H1 (cell line): ENCODE measurements at regions not wholly inside any gene's neighbourhood (a gene's known extent, or its start where the extent isn't known, plus 50 kb on each side); places are given as distances from the start of the nearest gene placed in this dataset.

Source experiments
- CTCF ChIP-seq, 3 experiments: IDR thresholded peaks; 1 replicate in 2 of 3; 2 replicates in 1 of 3; pipeline versions ENCODE4 v1.5.1 to v1.6.1; 2011; ENCODE audit warnings: low read length in 3 of 3, mild to moderate bottlenecking in 3 of 3, inconsistent platforms in 2 of 3, low read depth in 1 of 3, moderate library complexity in 1 of 3; ENCODE audit not compliant: insufficient read depth in 1 of 3; ENCODE audit errors: control extremely low read depth in 1 of 3
- EP300 ChIP-seq, 2 experiments: IDR thresholded peaks; 1 replicate in 1 of 2; 2 replicates in 1 of 2; pipeline ENCODE4 v1.6.1; 2011 to 2012; ENCODE audit warnings: low read depth in 2 of 2, low read length in 2 of 2, mild to moderate bottlenecking in 2 of 2, borderline replicate concordance in 1 of 2, inconsistent platforms in 1 of 2, moderate library complexity in 1 of 2
- EZH2 ChIP-seq: fragments of 200-600 bp; sonication (generic); IDR thresholded peaks from 2 replicates; pipeline ENCODE4 v1.7.1; 2012; ENCODE audit warnings: low read depth, mild to moderate bottlenecking, moderate library complexity, low read length, inconsistent platforms; ENCODE audit not compliant: severe bottlenecking
- RNF2 ChIP-seq: fragments of 200-900, 300-1000 bp; sonication (generic); IDR thresholded peaks from 2 replicates; pipeline ENCODE4 v1.7.1; 2016; ENCODE audit warnings: borderline replicate concordance, low read depth, mild to moderate bottlenecking, antibody characterized with exemption, low read length; ENCODE audit not compliant: poor library complexity, severe bottlenecking; ENCODE audit errors: missing control alignments
- USF2 ChIP-seq: IDR thresholded peaks from 2 replicates; pipeline ENCODE4 v1.6.1; 2011; ENCODE audit warnings: low read length, improper control_type of control experiment

- TF ChIP-seq USF2 (no peak), RNF2 (no peak), EP300 (IDR thresholded peaks at IDR 0.05; ENCODE audit: borderline replicate concordance in 1 of 2, low read depth in 2 of 2, low read length in 2 of 2) (no peak), CTCF (IDR thresholded peaks at IDR 0.05; ENCODE audit: control extremely low read depth in 1 of 3, insufficient read depth in 1 of 3, low read depth in 1 of 3, low read length in 3 of 3) (no peak), EZH2 (no peak)
Observed at GRCh38 chr14:86772075-86772474, 1220.9 kb downstream of the GALC start.
